ENCODE measurements at regions not wholly inside any gene's neighbourhood (a gene's known extent, or its start where the extent isn't known, plus 50 kb on each side); places are given as distances from the start of the nearest gene placed in this dataset.
"Not testable (repeated sequence)": the region's sequence is repeated elsewhere in the genome, so short reads cannot be mapped to it uniquely, and the experiment has no call there.

DNA sequence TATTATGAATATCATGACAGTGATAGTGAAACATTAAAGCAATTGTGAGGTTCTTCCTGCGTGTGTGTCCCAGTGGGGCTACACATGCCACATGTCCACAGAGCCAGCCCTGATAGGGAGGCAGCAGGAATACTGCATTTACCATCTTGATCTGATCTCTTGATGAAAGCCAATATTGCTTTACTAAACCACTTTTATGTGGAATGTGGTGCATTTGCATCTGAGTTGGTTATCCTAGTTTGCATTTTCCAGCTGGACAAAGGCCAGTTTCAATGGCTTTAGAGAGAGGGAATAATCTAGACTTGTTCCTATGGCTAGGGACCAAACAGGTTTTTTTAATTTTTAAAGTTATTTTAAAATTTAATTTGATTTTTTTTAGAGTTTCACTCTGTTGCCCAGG lies 216.3 kb upstream of the FERMT1 start:
- no peaks in the 10 kb centered on the region for H3K9me1 ChIP-seq (ENCODE audit: control insufficient read depth, extremely low read depth, insufficient read depth, low read length)
- TF ChIP-seq EZH2 (IDR thresholded peaks at IDR 0.05; ENCODE audit: low read length) = no peak
- TF ChIP-seq, protein P1, sequence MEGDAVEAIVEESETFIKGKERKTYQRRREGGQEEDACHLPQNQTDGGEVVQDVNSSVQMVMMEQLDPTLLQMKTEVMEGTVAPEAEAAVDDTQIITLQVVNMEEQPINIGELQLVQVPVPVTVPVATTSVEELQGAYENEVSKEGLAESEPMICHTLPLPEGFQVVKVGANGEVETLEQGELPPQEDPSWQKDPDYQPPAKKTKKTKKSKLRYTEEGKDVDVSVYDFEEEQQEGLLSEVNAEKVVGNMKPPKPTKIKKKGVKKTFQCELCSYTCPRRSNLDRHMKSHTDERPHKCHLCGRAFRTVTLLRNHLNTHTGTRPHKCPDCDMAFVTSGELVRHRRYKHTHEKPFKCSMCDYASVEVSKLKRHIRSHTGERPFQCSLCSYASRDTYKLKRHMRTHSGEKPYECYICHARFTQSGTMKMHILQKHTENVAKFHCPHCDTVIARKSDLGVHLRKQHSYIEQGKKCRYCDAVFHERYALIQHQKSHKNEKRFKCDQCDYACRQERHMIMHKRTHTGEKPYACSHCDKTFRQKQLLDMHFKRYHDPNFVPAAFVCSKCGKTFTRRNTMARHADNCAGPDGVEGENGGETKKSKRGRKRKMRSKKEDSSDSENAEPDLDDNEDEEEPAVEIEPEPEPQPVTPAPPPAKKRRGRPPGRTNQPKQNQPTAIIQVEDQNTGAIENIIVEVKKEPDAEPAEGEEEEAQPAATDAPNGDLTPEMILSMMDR (optimal IDR thresholded peaks at IDR 0.05 in 1 of 3, IDR thresholded peaks at IDR 0.05 in 1 of 3, conservative IDR thresholded peaks at IDR 0.05 in 1 of 3; ENCODE audit: extremely low read depth in 1 of 3, insufficient read depth in 2 of 3, low read length in 3 of 3) = no peak

DNA sequence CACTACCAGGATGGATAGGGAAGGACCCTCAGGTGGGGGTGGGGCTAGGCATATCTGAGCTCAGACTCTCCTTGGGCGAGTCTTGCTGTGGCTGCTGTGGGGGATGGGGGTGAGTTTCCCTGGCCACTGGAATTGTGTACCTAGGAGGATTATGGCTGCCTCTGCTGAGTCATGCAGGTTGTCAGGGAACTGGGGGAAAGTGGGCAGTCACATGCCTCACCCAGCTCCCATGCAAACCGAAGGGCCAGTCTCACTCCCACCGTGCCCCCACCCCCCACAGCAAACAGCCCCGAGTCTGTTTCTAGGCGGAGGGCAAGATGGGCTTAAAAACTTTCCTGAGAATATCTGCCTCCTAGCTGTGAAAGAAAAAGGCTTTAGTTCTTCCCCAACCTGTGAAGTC lies 210.3 kb upstream of the FERMT1 start:
- Histone ChIP-seq H3K9me3 (ENCODE audit: control insufficient read depth, low read depth, low read length) (no peaks in the 10 kb centered on the region), H3K27me3 (ENCODE audit: control insufficient read depth, extremely low read depth, insufficient read depth, low read length) (no peaks in the 10 kb centered on the region), H3K4me2 (ENCODE audit: control insufficient read depth, extremely low read depth, insufficient read depth, low read depth, low read length) (no peak overlapping the region), H4K20me1 (ENCODE audit: control insufficient read depth, extremely low read depth, insufficient read depth, low read length) (no peaks in the 10 kb centered on the region), H3K36me3 (ENCODE audit: control insufficient read depth in 2 of 2, extremely low read depth in 1 of 2, insufficient read depth in 2 of 2, low read length in 2 of 2) (no peaks in the 10 kb centered on the region), H3K9ac (ENCODE audit: control insufficient read depth, extremely low read depth, insufficient read depth, low read length) (no peak overlapping the region), H3K27ac (ENCODE audit: control insufficient read depth, insufficient read depth, low read length) (no peak overlapping the region), H3K79me2 (ENCODE audit: control insufficient read depth, insufficient read depth, low read length) (no peaks in the 10 kb centered on the region), H3K4me3 (ENCODE audit: control insufficient read depth in 2 of 3, extremely low read depth in 1 of 3, insufficient read depth in 2 of 3, low read depth in 1 of 3, low read length in 3 of 3) (no peak overlapping the region), H2AFZ (ENCODE audit: control insufficient read depth, low read length) (no peak overlapping the region), H3K9me1 (ENCODE audit: control insufficient read depth, extremely low read depth, insufficient read depth, low read length) (no peaks in the 10 kb centered on the region), H3K4me1 (ENCODE audit: control insufficient read depth, extremely low read depth, insufficient read depth, low read length) (no peaks in the 10 kb centered on the region)
- FAIRE-seq (no peak), DNase-seq (ENCODE audit: low read depth, low spot score) (no peak)
- no peak for TF ChIP-seq EZH2 (IDR thresholded peaks at IDR 0.05; ENCODE audit: low read length)
- TF ChIP-seq, protein P1 (optimal IDR thresholded peaks at IDR 0.05 in 1 of 3, IDR thresholded peaks at IDR 0.05 in 1 of 3, conservative IDR thresholded peaks at IDR 0.05 in 1 of 3; ENCODE audit: extremely low read depth in 1 of 3, insufficient read depth in 2 of 3, low read length in 3 of 3) = no peak
- dilution Hi-C loops (cut with MboI; ENCODE audit: extremely low pct_ligation_motif_present, low sequenced_read_pairs) = no loop called here

More for the DNA sequence above, 216.3 kb upstream of the FERMT1 start:
- DNase-seq (ENCODE audit: low read depth, low spot score) (no peak), FAIRE-seq (no peak)
- dilution Hi-C loops (cut with MboI; ENCODE audit: extremely low pct_ligation_motif_present, low sequenced_read_pairs) = no loop called here
- Histone ChIP-seq H4K20me1 (ENCODE audit: control insufficient read depth, extremely low read depth, insufficient read depth, low read length) (no peaks in the 10 kb centered on the region), H3K79me2 (ENCODE audit: control insufficient read depth, insufficient read depth, low read length) (no peaks in the 10 kb centered on the region), H3K4me1 (ENCODE audit: control insufficient read depth, extremely low read depth, insufficient read depth, low read length) (no peaks in the 10 kb centered on the region), H3K27me3 (ENCODE audit: control insufficient read depth, extremely low read depth, insufficient read depth, low read length) (no peaks in the 10 kb centered on the region), H3K4me3 (ENCODE audit: control insufficient read depth in 2 of 3, extremely low read depth in 1 of 3, insufficient read depth in 2 of 3, low read depth in 1 of 3, low read length in 3 of 3) (no peak overlapping the region), H2AFZ (ENCODE audit: control insufficient read depth, low read length) (no peak overlapping the region), H3K27ac (ENCODE audit: control insufficient read depth, insufficient read depth, low read length) (no peak overlapping the region), H3K9ac (ENCODE audit: control insufficient read depth, extremely low read depth, insufficient read depth, low read length) (no peak overlapping the region), H3K36me3 (ENCODE audit: control insufficient read depth in 2 of 2, extremely low read depth in 1 of 2, insufficient read depth in 2 of 2, low read length in 2 of 2) (no peaks in the 10 kb centered on the region), H3K9me3 (ENCODE audit: control insufficient read depth, low read depth, low read length) (no peaks in the 10 kb centered on the region), H3K4me2 (ENCODE audit: control insufficient read depth, extremely low read depth, insufficient read depth, low read depth, low read length) (no peak overlapping the region)

DNA sequence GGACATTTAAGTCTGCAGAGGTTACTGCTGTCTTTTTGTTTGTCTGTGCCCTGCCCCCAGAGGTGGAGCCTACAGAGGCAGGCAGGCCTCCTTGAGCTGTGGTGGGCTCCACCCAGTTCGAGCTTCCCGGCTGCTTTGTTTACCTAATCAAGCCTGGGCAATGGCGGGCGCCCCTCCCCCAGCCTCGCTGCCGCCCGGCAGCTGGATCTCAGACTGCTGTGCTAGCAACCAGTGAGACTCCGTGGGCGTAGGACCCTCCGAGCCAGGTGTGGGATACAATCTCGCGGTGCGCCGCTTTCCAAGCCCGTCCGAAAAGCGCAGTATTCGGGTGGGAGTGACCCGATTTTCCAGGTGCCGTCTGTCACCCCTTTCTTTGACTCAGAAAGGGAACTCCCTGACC lies 198.4 kb upstream of the FERMT1 start:
- H3K27ac ChIP-seq (ENCODE audit: control insufficient read depth, insufficient read depth, low read length); H3K4me3 ChIP-seq (ENCODE audit: control insufficient read depth in 2 of 3, extremely low read depth in 1 of 3, insufficient read depth in 2 of 3, low read depth in 1 of 3, low read length in 3 of 3); H3K79me2 ChIP-seq (ENCODE audit: control insufficient read depth, insufficient read depth, low read length); H2AFZ ChIP-seq (ENCODE audit: control insufficient read depth, low read length); H3K36me3 ChIP-seq (ENCODE audit: control insufficient read depth in 2 of 2, extremely low read depth in 1 of 2, insufficient read depth in 2 of 2, low read length in 2 of 2); dilution Hi-C loops (cut with MboI; ENCODE audit: extremely low pct_ligation_motif_present, low sequenced_read_pairs); H3K9me3 ChIP-seq (ENCODE audit: control insufficient read depth, low read depth, low read length); H3K27me3 ChIP-seq (ENCODE audit: control insufficient read depth, extremely low read depth, insufficient read depth, low read length); FAIRE-seq; H3K4me1 ChIP-seq (ENCODE audit: control insufficient read depth, extremely low read depth, insufficient read depth, low read length); DNase-seq (ENCODE audit: low read depth, low spot score); H3K4me2 ChIP-seq (ENCODE audit: control insufficient read depth, extremely low read depth, insufficient read depth, low read depth, low read length); H4K20me1 ChIP-seq (ENCODE audit: control insufficient read depth, extremely low read depth, insufficient read depth, low read length); H3K9ac ChIP-seq (ENCODE audit: control insufficient read depth, extremely low read depth, insufficient read depth, low read length); H3K9me1 ChIP-seq (ENCODE audit: control insufficient read depth, extremely low read depth, insufficient read depth, low read length): not testable (repeated sequence)

All from keratinocyte (primary cell).